Smooth muscle cell (in vitro differentiated cells): ENCODE measurements at regions not wholly inside any gene's neighbourhood (a gene's known extent, or its start where the extent isn't known, plus 50 kb on each side); places are given as distances from the start of the nearest gene placed in this dataset.

Source experiments
- DNase-seq: peaks from one replicate; lab custom pipeline; 2025; ENCODE audit not compliant: unreplicated experiment; lab: John Stamatoyannopoulos, UW
- H2AFZ ChIP-seq: fragments of 200-600 bp; sonication (generic); 2 replicates; pipeline ENCODE4 v1.6.0; 2016; ENCODE audit warnings: antibody characterized with exemption, low read depth, mild to moderate bottlenecking
- H3F3A ChIP-seq: fragments of 200-600 bp; sonication (generic); 2 replicates; pipeline ENCODE4 v1.6.0; 2017; ENCODE audit warnings: antibody characterized with exemption, low read depth
- H3K27ac ChIP-seq: fragments of 200-600 bp; sonication (generic); 2 replicates; pipeline ENCODE4 v1.5.1; 2016; ENCODE audit warnings: low read depth, mild to moderate bottlenecking
- H3K27me3 ChIP-seq: fragments of 200-600 bp; sonication (generic); 2 replicates; pipeline ENCODE4 v1.6.1; 2016; ENCODE audit warnings: low read depth, mild to moderate bottlenecking
- H3K36me3 ChIP-seq: fragments of 200-600 bp; sonication (generic); 2 replicates; pipeline ENCODE4 v1.5.1; 2016; ENCODE audit warnings: low read depth
- H3K4me1 ChIP-seq: fragments of 200-600 bp; sonication (generic); 2 replicates; pipeline ENCODE4 v1.5.1; 2016; ENCODE audit warnings: low read depth
- H3K4me2 ChIP-seq: fragments of 200-600 bp; sonication (generic); 2 replicates; pipeline ENCODE4 v1.6.0; 2016; ENCODE audit warnings: mild to moderate bottlenecking
- H3K4me3 ChIP-seq: fragments of 200-600 bp; sonication (generic); 2 replicates; pipeline ENCODE4 v1.5.1; 2016; ENCODE audit warnings: mild to moderate bottlenecking
- H3K79me2 ChIP-seq: fragments of 200-600 bp; sonication (generic); 2 replicates; pipeline ENCODE4 v1.6.0; 2016; ENCODE audit warnings: low read depth, mild to moderate bottlenecking
- H3K9ac ChIP-seq: fragments of 200-600 bp; sonication (generic); 2 replicates; pipeline ENCODE4 v1.6.0; 2016; ENCODE audit warnings: low read depth
- H3K9me3 ChIP-seq: fragments of 200-600 bp; sonication (generic); replicated peaks from 2 replicates; pipeline ENCODE4 v1.5.1; 2016; ENCODE audit warnings: low read depth
- H4K20me1 ChIP-seq: fragments of 200-600 bp; sonication (generic); 2 replicates; pipeline ENCODE4 v1.6.0; 2016; ENCODE audit warnings: low read depth
- WGBS: methylation state at CpG from one replicate; pipeline ENCODE4 v1.1.7; 2016; ENCODE audit warnings: low lambda C conversion rate; 5-methylcytosine and 5-hydroxymethylcytosine counted together
- TF ChIP-seq, protein P1 (sequence below): fragments of 200-600 bp; sonication (generic); IDR thresholded peaks from 2 replicates; pipeline ENCODE4 v1.5.1; 2017; ENCODE audit warnings: borderline replicate concordance, mild to moderate bottlenecking, antibody characterized with exemption; ENCODE audit not compliant: insufficient read depth, poor library complexity, severe bottlenecking

DNA sequence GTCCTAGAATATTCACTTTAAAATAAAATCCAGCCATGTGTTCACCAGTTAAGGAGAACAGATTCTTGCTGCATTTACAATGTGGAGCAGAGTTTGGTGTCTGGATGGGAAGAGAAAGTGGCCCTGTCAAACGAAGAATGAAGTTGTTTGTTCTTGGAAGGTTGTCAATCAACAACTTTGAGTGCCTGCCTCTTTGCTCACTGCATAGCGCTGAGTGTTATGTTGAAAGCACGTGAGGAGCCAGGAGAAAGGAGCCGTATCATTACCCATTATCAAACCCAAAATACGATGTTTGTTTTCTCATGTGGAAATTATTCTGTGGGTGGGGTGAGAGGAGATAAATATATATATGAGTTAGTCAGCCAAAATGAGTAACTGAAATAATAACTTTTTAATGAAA, 492.5 kb upstream of the POU3F3 start:
- H3K27ac ChIP-seq: no peak overlapping the region
- TF ChIP-seq, protein P1, sequence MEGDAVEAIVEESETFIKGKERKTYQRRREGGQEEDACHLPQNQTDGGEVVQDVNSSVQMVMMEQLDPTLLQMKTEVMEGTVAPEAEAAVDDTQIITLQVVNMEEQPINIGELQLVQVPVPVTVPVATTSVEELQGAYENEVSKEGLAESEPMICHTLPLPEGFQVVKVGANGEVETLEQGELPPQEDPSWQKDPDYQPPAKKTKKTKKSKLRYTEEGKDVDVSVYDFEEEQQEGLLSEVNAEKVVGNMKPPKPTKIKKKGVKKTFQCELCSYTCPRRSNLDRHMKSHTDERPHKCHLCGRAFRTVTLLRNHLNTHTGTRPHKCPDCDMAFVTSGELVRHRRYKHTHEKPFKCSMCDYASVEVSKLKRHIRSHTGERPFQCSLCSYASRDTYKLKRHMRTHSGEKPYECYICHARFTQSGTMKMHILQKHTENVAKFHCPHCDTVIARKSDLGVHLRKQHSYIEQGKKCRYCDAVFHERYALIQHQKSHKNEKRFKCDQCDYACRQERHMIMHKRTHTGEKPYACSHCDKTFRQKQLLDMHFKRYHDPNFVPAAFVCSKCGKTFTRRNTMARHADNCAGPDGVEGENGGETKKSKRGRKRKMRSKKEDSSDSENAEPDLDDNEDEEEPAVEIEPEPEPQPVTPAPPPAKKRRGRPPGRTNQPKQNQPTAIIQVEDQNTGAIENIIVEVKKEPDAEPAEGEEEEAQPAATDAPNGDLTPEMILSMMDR: no peak
- H3K4me3 ChIP-seq: no peak overlapping the region
- no peaks in the 10 kb centered on the region for H3F3A ChIP-seq
- DNase-seq: no peak
- no peaks in the 10 kb centered on the region for H3K27me3 ChIP-seq
- H3K36me3 ChIP-seq: no peaks in the 10 kb centered on the region
- no peak overlapping the region for H3K4me2 ChIP-seq
- no peaks in the 10 kb centered on the region for H3K4me1 ChIP-seq
- no peaks in the 10 kb centered on the region for H3K9me3 ChIP-seq
- no peak overlapping the region for H3K9ac ChIP-seq
- H3K79me2 ChIP-seq: no peaks in the 10 kb centered on the region
- H2AFZ ChIP-seq: no peak overlapping the region
- WGBS: 75% methylated on average over 5 of the region's 5 CpGs
- H4K20me1 ChIP-seq: no peaks in the 10 kb centered on the region

DNA sequence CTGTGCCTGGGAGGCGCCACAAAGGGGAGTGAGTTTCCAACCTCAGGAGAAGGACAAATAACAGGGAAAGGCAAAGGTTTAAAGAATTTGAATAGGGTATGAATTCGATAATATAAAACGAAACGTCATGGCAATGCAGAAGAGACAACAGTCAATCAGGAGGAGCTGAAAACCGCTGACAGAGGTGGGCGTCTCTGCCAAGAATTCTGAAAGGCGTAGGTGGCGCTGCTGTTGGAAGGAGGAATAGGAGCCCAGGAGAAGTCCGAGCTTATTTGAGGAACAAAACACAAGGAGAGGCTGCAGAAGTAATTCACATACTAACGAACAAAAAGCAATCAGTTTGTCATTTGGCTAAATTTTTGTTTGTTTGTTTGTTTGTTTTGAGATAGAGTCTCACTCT, 485.8 kb upstream of the POU3F3 start:
- Histone ChIP-seq H3K4me3 (no peak overlapping the region), H4K20me1 (no peaks in the 10 kb centered on the region), H3K36me3 (no peaks in the 10 kb centered on the region), H3F3A (no peaks in the 10 kb centered on the region), H3K9ac (no peak overlapping the region), H3K4me2 (no peak overlapping the region), H3K4me1 (no peaks in the 10 kb centered on the region), H3K27me3 (no peaks in the 10 kb centered on the region), H2AFZ (no peak overlapping the region), H3K9me3 (no peaks in the 10 kb centered on the region), H3K79me2 (no peaks in the 10 kb centered on the region), H3K27ac (no peak overlapping the region)
- 76% methylated on average over 10 of the region's 10 CpGs for WGBS
- DNase-seq: no peak
- TF ChIP-seq, protein P1: no peak

DNA sequence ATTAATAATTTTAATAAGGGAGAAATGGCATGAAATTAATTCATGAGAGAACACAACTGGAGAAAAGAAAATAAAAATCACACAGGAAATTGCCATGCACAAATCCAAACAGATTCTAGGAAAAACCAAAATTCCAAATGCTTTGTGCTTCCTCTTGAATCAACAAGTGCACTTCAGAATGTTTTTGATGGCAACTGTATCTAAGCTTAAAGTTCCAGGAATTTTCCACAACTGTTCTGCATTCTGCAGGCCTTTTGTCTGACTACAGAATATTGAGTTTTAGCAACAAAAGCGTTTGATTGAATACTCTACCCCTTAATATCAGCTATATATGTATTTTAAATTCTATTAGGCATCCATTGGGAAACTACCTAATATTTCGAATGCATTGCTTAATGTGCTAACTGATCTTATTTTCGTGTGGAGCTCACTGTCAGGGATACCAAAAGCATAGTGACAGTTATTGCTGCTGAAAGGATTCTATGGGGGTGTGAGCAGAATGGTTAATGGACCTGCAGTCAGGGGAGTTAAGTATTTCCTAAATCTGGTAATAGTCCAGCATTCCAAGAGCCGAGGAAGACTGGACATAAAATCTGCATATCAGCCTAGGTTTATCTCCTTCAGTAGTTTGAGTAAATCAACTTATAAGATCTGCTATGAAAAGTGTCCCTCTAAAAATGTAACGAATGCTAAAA, 482.7 kb upstream of the POU3F3 start:
- no peaks in the 10 kb centered on the region for H3K27me3 ChIP-seq
- H2AFZ ChIP-seq: no peak overlapping the region
- 63% methylated on average over 5 of the region's 5 CpGs for WGBS
- no peaks in the 10 kb centered on the region for H3K79me2 ChIP-seq
- no peak overlapping the region for H3K4me3 ChIP-seq
- no peak overlapping the region for H3K4me2 ChIP-seq
- no peaks in the 10 kb centered on the region for H3K36me3 ChIP-seq
- H3K27ac ChIP-seq: no peak overlapping the region
- H3K4me1 ChIP-seq: no peaks in the 10 kb centered on the region
- TF ChIP-seq, protein P1: no peak
- no peak overlapping the region for H3K9ac ChIP-seq
- no peak for DNase-seq
- no peaks in the 10 kb centered on the region for H3K9me3 ChIP-seq
- H4K20me1 ChIP-seq: no peaks in the 10 kb centered on the region
- H3F3A ChIP-seq: no peaks in the 10 kb centered on the region

DNA sequence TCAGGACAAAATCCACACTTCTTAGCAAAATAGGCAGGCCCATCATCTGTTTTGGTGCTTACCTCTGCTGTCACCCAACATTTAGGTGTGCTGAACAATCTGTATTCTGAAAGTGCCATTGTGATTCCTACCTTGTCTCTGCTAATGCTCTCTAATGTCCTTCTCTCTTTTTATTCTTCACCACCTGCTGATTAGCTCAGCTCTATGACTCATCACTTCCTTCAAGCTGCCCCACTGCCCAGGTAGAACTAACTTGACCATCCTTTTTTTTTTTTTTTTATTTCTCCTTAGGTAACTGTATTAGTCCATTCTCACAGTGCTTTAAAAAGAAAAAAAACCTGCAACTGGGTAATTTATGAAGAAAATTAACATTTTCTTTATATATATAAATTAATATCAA, 478.7 kb upstream of the POU3F3 start:
- no peak overlapping the region for H2AFZ ChIP-seq
- H4K20me1 ChIP-seq: no peaks in the 10 kb centered on the region
- H3K9ac ChIP-seq: no peak overlapping the region
- no peaks in the 10 kb centered on the region for H3K36me3 ChIP-seq
- H3F3A ChIP-seq: no peaks in the 10 kb centered on the region
- TF ChIP-seq, protein P1: no peak
- no peaks in the 10 kb centered on the region for H3K4me1 ChIP-seq
- no peak overlapping the region for H3K4me3 ChIP-seq
- no peaks in the 10 kb centered on the region for H3K79me2 ChIP-seq
- no peaks in the 10 kb centered on the region for H3K27me3 ChIP-seq
- no peak for DNase-seq
- H3K4me2 ChIP-seq: no peak overlapping the region
- H3K9me3 ChIP-seq: no peaks in the 10 kb centered on the region
- H3K27ac ChIP-seq: no peak overlapping the region
